HEK293 (cell line): ENCODE measurements at regions not wholly inside any gene's neighbourhood (a gene's known extent, or its start where the extent isn't known, plus 50 kb on each side); places are given as distances from the start of the nearest gene placed in this dataset.
"Not testable (repeated sequence)": the region's sequence is repeated elsewhere in the genome, so short reads cannot be mapped to it uniquely, and the experiment has no call there.

Source experiments
- ZFP69B ChIP-seq: fragments of 450-650 bp; formaldehyde crosslinking; IDR thresholded peaks from 2 replicates; pipeline ENCODE4 v1.5.1; 2016; ENCODE audit warnings: missing biosample characterization, missing genetic modification characterization
- ZNF426 ChIP-seq: fragments of 450-650 bp; formaldehyde crosslinking; IDR thresholded peaks from 2 replicates; pipeline ENCODE4 v1.5.1; 2017; ENCODE audit warnings: missing biosample characterization, missing genetic modification characterization, mild to moderate bottlenecking, inconsistent platforms, moderate library complexity

GRCh38 chr15:84393386-84393936 is 157.9 kb downstream of the GOLGA6L4 start:
- TF ChIP-seq ZFP69B, ZNF426 (tag by site-specific recombination): not testable (repeated sequence)
